OCI-LY1 (cell line): ENCODE measurements at regions not wholly inside any gene's neighbourhood (a gene's known extent, or its start where the extent isn't known, plus 50 kb on each side); places are given as distances from the start of the nearest gene placed in this dataset.

Source experiments
- EZH2 ChIP-seq: fragments of 200-600 bp; sonication (generic), shearing (Covaris generic); IDR thresholded peaks from 2 replicates; pipeline ENCODE4 v1.8.0; 2017; ENCODE audit warnings: borderline replicate concordance, mixed run types, mild to moderate bottlenecking, antibody characterized with exemption, low read length, moderate library complexity, mixed read lengths
- TF ChIP-seq, protein P1 (sequence below): fragments of 200-600 bp; sonication (generic), shearing (Covaris generic); IDR thresholded peaks from 2 replicates; pipeline ENCODE4 v1.5.1; 2017; ENCODE audit warnings: mild to moderate bottlenecking, antibody characterized with exemption, low read length, moderate library complexity, mixed read lengths

- no peak for TF ChIP-seq EZH2
- TF ChIP-seq, protein P1, sequence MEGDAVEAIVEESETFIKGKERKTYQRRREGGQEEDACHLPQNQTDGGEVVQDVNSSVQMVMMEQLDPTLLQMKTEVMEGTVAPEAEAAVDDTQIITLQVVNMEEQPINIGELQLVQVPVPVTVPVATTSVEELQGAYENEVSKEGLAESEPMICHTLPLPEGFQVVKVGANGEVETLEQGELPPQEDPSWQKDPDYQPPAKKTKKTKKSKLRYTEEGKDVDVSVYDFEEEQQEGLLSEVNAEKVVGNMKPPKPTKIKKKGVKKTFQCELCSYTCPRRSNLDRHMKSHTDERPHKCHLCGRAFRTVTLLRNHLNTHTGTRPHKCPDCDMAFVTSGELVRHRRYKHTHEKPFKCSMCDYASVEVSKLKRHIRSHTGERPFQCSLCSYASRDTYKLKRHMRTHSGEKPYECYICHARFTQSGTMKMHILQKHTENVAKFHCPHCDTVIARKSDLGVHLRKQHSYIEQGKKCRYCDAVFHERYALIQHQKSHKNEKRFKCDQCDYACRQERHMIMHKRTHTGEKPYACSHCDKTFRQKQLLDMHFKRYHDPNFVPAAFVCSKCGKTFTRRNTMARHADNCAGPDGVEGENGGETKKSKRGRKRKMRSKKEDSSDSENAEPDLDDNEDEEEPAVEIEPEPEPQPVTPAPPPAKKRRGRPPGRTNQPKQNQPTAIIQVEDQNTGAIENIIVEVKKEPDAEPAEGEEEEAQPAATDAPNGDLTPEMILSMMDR, result no peak
Observed at GRCh38 chr20:37638527-37638926, 55.3 kb upstream of the CTNNBL1 start.
